Stimulated activated naive CD8-positive, alpha-beta T cell treated with anti-CD3 and anti-CD28 coated beads, Interleukin-15, Interleukin-2, amounts not matched to agents 100 U/mL and 50 U/mL, for 24 hours (primary cell): ENCODE measurements at regions not wholly inside any gene's neighbourhood (a gene's known extent, or its start where the extent isn't known, plus 50 kb on each side); places are given as distances from the start of the nearest gene placed in this dataset.
"Not testable (repeated sequence)": the region's sequence is repeated elsewhere in the genome, so short reads cannot be mapped to it uniquely, and the experiment has no call there.

Source experiments
- ATAC-seq: fragments of 150-1000 bp; cut with Tn5 transposase; one replicate; pipeline ENCODE4 v1.10.0; 2021
- DNase-seq: peaks from one replicate; pipeline ENCODE4 v3.0.0; 2021

- no peak for DNase-seq
- ATAC-seq = no peak
Observed at GRCh38 chr21:28587748-28588147, 404.9 kb downstream of the LTN1 start.

- ATAC-seq (no peak), DNase-seq (no peak)
Observed at GRCh38 chr21:28581976-28582375, 410.7 kb downstream of the LTN1 start.

GRCh38 chr21:28581311-28581731 lies 411.4 kb downstream of the LTN1 start:
- ATAC-seq, DNase-seq: not testable (repeated sequence)

- ATAC-seq = no peak
Observed at GRCh38 chr21:28580585-28580984, 412.1 kb downstream of the LTN1 start.

GRCh38 chr21:28579986-28580550 lies 412.6 kb downstream of the LTN1 start:
- ATAC-seq = no peak
- no peak for DNase-seq

More at GRCh38 chr21:28580585-28580984, 412.1 kb downstream of the LTN1 start:
- no peak for DNase-seq

- DNase-seq (no peak), ATAC-seq (no peak)
Observed at GRCh38 chr21:28568692-28569091, 424.0 kb downstream of the LTN1 start.

GRCh38 chr21:28563933-28564332 lies 428.7 kb downstream of the LTN1 start:
- DNase-seq = not testable (repeated sequence)

GRCh38 chr21:28561772-28562171 lies 430.9 kb downstream of the LTN1 start:
- DNase-seq (no peak), ATAC-seq (no peak)

More at GRCh38 chr21:28563933-28564332, 428.7 kb downstream of the LTN1 start:
- not testable (repeated sequence) for ATAC-seq

GRCh38 chr21:28554660-28555475 lies 437.8 kb downstream of the LTN1 start:
- DNase-seq = no peak
- ATAC-seq = no peak

GRCh38 chr21:28550057-28550825 lies 442.4 kb downstream of the LTN1 start:
- DNase-seq (no peak), ATAC-seq (no peak)

GRCh38 chr21:28548291-28548690 lies 444.4 kb downstream of the LTN1 start:
- ATAC-seq (no peak), DNase-seq (no peak)

- no peak for ATAC-seq
Observed at GRCh38 chr21:28547766-28548165, 444.9 kb downstream of the LTN1 start.

GRCh38 chr21:28543975-28544374 lies 448.7 kb downstream of the LTN1 start:
- no peak for ATAC-seq
- no peak for DNase-seq

More at GRCh38 chr21:28547766-28548165, 444.9 kb downstream of the LTN1 start:
- DNase-seq = no peak

GRCh38 chr21:28541371-28542112 lies 451.1 kb downstream of the LTN1 start:
- DNase-seq (no peak), ATAC-seq (no peak)

GRCh38 chr21:28540514-28540913 lies 452.2 kb downstream of the LTN1 start:
- ATAC-seq (no peak), DNase-seq (no peak)

GRCh38 chr21:28539623-28539988 lies 453.1 kb downstream of the LTN1 start:
- no peak for ATAC-seq
- no peak for DNase-seq

- ATAC-seq (no peak), DNase-seq (no peak)
Observed at GRCh38 chr21:28538987-28539622, 453.6 kb downstream of the LTN1 start.

- ATAC-seq = peak; percentile 43
- DNase-seq = no peak
Observed at GRCh38 chr21:28537371-28538079, 455.2 kb downstream of the LTN1 start.

GRCh38 chr21:28532446-28532845 lies 460.2 kb downstream of the LTN1 start:
- ATAC-seq = no peak
- no peak for DNase-seq

- ATAC-seq (no peak), DNase-seq (no peak)
Observed at GRCh38 chr21:28523367-28523766, 469.3 kb downstream of the LTN1 start.
